ENCODE measurements at regions not wholly inside any gene's neighbourhood (a gene's known extent, or its start where the extent isn't known, plus 50 kb on each side); places are given as distances from the start of the nearest gene placed in this dataset.
"Not testable (repeated sequence)": the region's sequence is repeated elsewhere in the genome, so short reads cannot be mapped to it uniquely, and the experiment has no call there.

GRCh38 chr14:106234525-106235254 lies 708.3 kb downstream of the TMEM121 start:
- not testable (repeated sequence) for H3K4me1 Mint-ChIP-seq; H3K79me2 ChIP-seq (replicated peaks; ENCODE audit: insufficient read depth); H3F3A ChIP-seq (replicated peaks; ENCODE audit: low read depth); DNase-seq (ENCODE audit: low spot score); H3K27me3 ChIP-seq (ENCODE audit: insufficient read depth); ATAC-seq; H3K4me3 ChIP-seq; H3K27ac Mint-ChIP-seq; H3K27ac ChIP-seq (ENCODE audit: low read depth); H3K36me3 ChIP-seq (ENCODE audit: insufficient read depth); H3K27me3 Mint-ChIP-seq (ENCODE audit: insufficient read depth, low read depth, poor library complexity); H2AFZ ChIP-seq; H3K4me1 ChIP-seq (ENCODE audit: insufficient read depth); H4K20me1 ChIP-seq (replicated peaks; ENCODE audit: insufficient read depth); H3K4me2 ChIP-seq; H3K9me2 ChIP-seq (ENCODE audit: insufficient read depth); H3K4me3 Mint-ChIP-seq
- Mint-ChIP-seq H3K9me3 (peaks cover 91% of the 10 kb centered on the region), H3K36me3 (ENCODE audit: low read depth) (peaks cover 23% of the 10 kb centered on the region)

- ATAC-seq = no peak
- peaks cover 27% of the 10 kb centered on the region for H3K36me3 Mint-ChIP-seq (ENCODE audit: low read depth)
- no peaks in the 10 kb centered on the region for H3K27me3 ChIP-seq (ENCODE audit: insufficient read depth)
- no peaks in the 10 kb centered on the region for H4K20me1 ChIP-seq (replicated peaks; ENCODE audit: insufficient read depth)
- DNase-seq (ENCODE audit: low spot score) = no peak
- no peak overlapping the region for H3K27ac Mint-ChIP-seq
- H3K79me2 ChIP-seq (replicated peaks; ENCODE audit: insufficient read depth) = no peaks in the 10 kb centered on the region
- no peak overlapping the region for H3K27ac ChIP-seq (ENCODE audit: low read depth)
- no peak for TF ChIP-seq CTCF (conservative IDR thresholded peaks at IDR 0.05; ENCODE audit: low read depth in 2 of 2)
- TF ChIP-seq CREB1 (CRISPR knock-in tag; IDR thresholded peaks at IDR 0.05; ENCODE audit: low read depth) = no peak
- TF ChIP-seq ZNF114 (CRISPR knock-in tag; IDR thresholded peaks at IDR 0.05) = no peak
- no peak overlapping the region for H2AFZ ChIP-seq
- H3K4me2 ChIP-seq = no peak overlapping the region
- no peak overlapping the region for H3K4me3 Mint-ChIP-seq
- H3K9me2 ChIP-seq (ENCODE audit: insufficient read depth) = no peaks in the 10 kb centered on the region
- no peaks in the 10 kb centered on the region for H3K4me1 ChIP-seq (ENCODE audit: insufficient read depth)
- H3K27me3 Mint-ChIP-seq (ENCODE audit: insufficient read depth, low read depth, poor library complexity) = peaks cover 6% of the 10 kb centered on the region
- H3K9me3 Mint-ChIP-seq = peaks cover 93% of the 10 kb centered on the region
- H3F3A ChIP-seq (replicated peaks; ENCODE audit: low read depth) = no peaks in the 10 kb centered on the region
- no peaks in the 10 kb centered on the region for H3K4me1 Mint-ChIP-seq
- H3K36me3 ChIP-seq (ENCODE audit: insufficient read depth) = no peaks in the 10 kb centered on the region
- no peak overlapping the region for H3K4me3 ChIP-seq
These were observed 709.2 kb downstream of the TMEM121 start for GRCh38 chr14:106235356-106236159.

GRCh38 chr14:106248321-106249192 lies 722.2 kb downstream of the TMEM121 start:
- Mint-ChIP-seq H3K27me3 (ENCODE audit: insufficient read depth, low read depth, poor library complexity) (peaks cover 2% of the 10 kb centered on the region), H3K36me3 (ENCODE audit: low read depth) (peaks cover 50% of the 10 kb centered on the region; the same call in 2 of the 3 replicates), H3K27ac (no peak overlapping the region), H3K4me1 (no peaks in the 10 kb centered on the region), H3K4me3 (no peak overlapping the region), H3K9me3 (peaks cover 97% of the 10 kb centered on the region)
- no peak overlapping the region for H3K4me3 ChIP-seq
- no peaks in the 10 kb centered on the region for H3K27me3 ChIP-seq (ENCODE audit: insufficient read depth)
- H4K20me1 ChIP-seq (replicated peaks; ENCODE audit: insufficient read depth) = no peaks in the 10 kb centered on the region
- H3K36me3 ChIP-seq (ENCODE audit: insufficient read depth) = peaks cover 5% of the 10 kb centered on the region; the same call in 1 of the 2 replicates
- DNase-seq (ENCODE audit: low spot score) = no peak
- H3K27ac ChIP-seq (ENCODE audit: low read depth) = no peak overlapping the region
- H3F3A ChIP-seq (replicated peaks; ENCODE audit: low read depth) = no peaks in the 10 kb centered on the region
- no peak overlapping the region for H3K4me2 ChIP-seq
- no peaks in the 10 kb centered on the region for H3K9me2 ChIP-seq (ENCODE audit: insufficient read depth)
- H3K79me2 ChIP-seq (replicated peaks; ENCODE audit: insufficient read depth) = no peaks in the 10 kb centered on the region
- H2AFZ ChIP-seq = no peak overlapping the region
- ATAC-seq = no peak
- no peaks in the 10 kb centered on the region for H3K4me1 ChIP-seq (ENCODE audit: insufficient read depth)
- TF ChIP-seq JUNB (IDR thresholded peaks at IDR 0.05; ENCODE audit: unreplicated experiment) = no peak
- TF ChIP-seq POLR2AphosphoS5 (IDR thresholded peaks at IDR 0.05; ENCODE audit: low read depth) = no peak
- no peak for TF ChIP-seq NANOG (IDR thresholded peaks at IDR 0.05; ENCODE audit: borderline replicate concordance)
